Heart left ventricle (tissue), 16 donors: ENCODE measurements at regions not wholly inside any gene's neighbourhood (a gene's known extent, or its start where the extent isn't known, plus 50 kb on each side); places are given as distances from the start of the nearest gene placed in this dataset.

Experiments used
- ATAC-seq, 4 donors: fragments of 200-7000 bp; cut with Tn5 transposase; one replicate each; pipeline ENCODE4 v1.9.1; 2020 to 2022; ENCODE audit warnings: moderate library complexity in 4 of 4, mild to moderate bottlenecking in 3 of 4, moderate number of reproducible peaks in 1 of 4
- DNase-seq, 5 donors: peaks; one replicate each; pipeline ENCODE4 v3.0.0-alpha.2; 2020
- H3K27ac ChIP-seq, 12 donors: fragments of 200-600 bp; sonication (generic) in 4 of 12; one replicate each; pipeline versions ENCODE4 v1.5.0 to v1.8.0; 2016 to 2022; ENCODE audit warnings: mild to moderate bottlenecking in 2 of 12
- H3K27me3 ChIP-seq, 9 donors: fragments of 200-600 bp; sonication (generic) in 2 of 9; one replicate each; pipeline versions ENCODE4 v1.5.1 to v1.8.0; 2016 to 2022; ENCODE audit warnings: mild to moderate bottlenecking in 3 of 9
- H3K36me3 ChIP-seq, 9 donors: fragments of 200-600 bp; sonication (generic) in 2 of 9; one replicate each; pipeline versions ENCODE4 v1.5.0 to v1.8.0; 2018 to 2022; ENCODE audit warnings: mild to moderate bottlenecking in 2 of 9
- H3K4me1 ChIP-seq, 12 donors: fragments of 200-600 bp; sonication (generic) in 4 of 12; one replicate each; pipeline versions ENCODE4 v1.5.0 to v1.8.0; 2016 to 2022; ENCODE audit warnings: mild to moderate bottlenecking in 3 of 12
- H3K4me3 ChIP-seq, 12 donors: fragments of 200-600 bp; sonication (generic) in 4 of 12; one replicate each; pipeline versions ENCODE4 v1.5.0 to v1.8.0; 2017 to 2022; ENCODE audit warnings: mild to moderate bottlenecking in 9 of 12, moderate library complexity in 4 of 12
- H3K9me3 ChIP-seq, 12 donors: fragments of 200-600 bp; sonication (generic) in 4 of 12; one replicate each; pipeline versions ENCODE4 v1.5.0 to v1.8.0; 2016 to 2022; ENCODE audit warnings: mild to moderate bottlenecking in 1 of 12
- CTCF ChIP-seq, 12 donors: fragments of 200-600 bp; sonication (generic) in 4 of 12; IDR thresholded peaks; one replicate each; pipeline versions ENCODE4 v1.5.0 to v1.8.0; 2018 to 2022; ENCODE audit warnings: antibody characterized with exemption in 12 of 12, mild to moderate bottlenecking in 5 of 12
- POLR2A ChIP-seq, 2 donors: fragments of 450-650 bp; IDR thresholded peaks; one replicate each; pipeline ENCODE4 v1.6.1; 2017; ENCODE audit warnings: antibody characterized with exemption in 2 of 2, mild to moderate bottlenecking in 2 of 2, moderate library complexity in 2 of 2
- WGBS, 4 donors: extraction: QIAGEN DNeasy Blood & Tissue Kit in 2 of 4; methylation state at CpG; one replicate each; pipeline versions ENCODE4 v1.1.5 to v1.1.7; 2013 to 2018; 5-methylcytosine and 5-hydroxymethylcytosine counted together
- intact Hi-C, 10 donors: fragments of 100-400 bp; cut with DNase I; formaldehyde crosslinking; loops; one replicate each; pipeline versions ENCODE4 v1.11.1 to v1.14.2; 2022
- donor health status: ischemic (EF 13 %, LVEDD 7.1; RV severe dilation, severe dysfunction).
- donor health status: healthy with polysubstance abuse.
- donor health status: DM: no; HTN: yes; CAD: no.
- donor health status: DM: no; HTN: no; CAD: no.
- donor health status: ischemic (EF 25% LVEDD 6.9; RV normal size, moderate dysfunction).
- donor health status: ischemic (EF 25% LVEDD 5.7; RV mildly dilated, moderate dysfunction).
- donor health status: healthy.
- donor health status: DM: yes; HTN: yes; CAD: no.
- donor health status: ischemic (EF 35%, LVEDD 5.7; RV mildly dilated, moderate dysfunction).
- donor health status: nonischemic (EF 11% LVEDD 7.7; RV severe dilation, severe dysfunction).
- donor health status: DM: yes; HTN: yes; CAD: no.
- donor health status: PGD.
- donor health status: ischemic (EF 29% LVEDD 5.4; RV normal size, mild dysfunction).
- donor health status: nonischemic (EF 23%, LVEDD 6.1; RV moderate dilation, normal function).

- peaks cover 0 to 13% (median under 1%) of the 10 kb centered on the region in 9 donors for H3K27me3 ChIP-seq
- WGBS, 4 donors, result 74 to 81% (median 79%) methylated on average over 13 to 15 of the region's 15 CpGs
- DNase-seq, result no peak
- H3K9me3 ChIP-seq, result no peaks in the 10 kb centered on the region
- TF ChIP-seq POLR2A (IDR thresholded peaks at IDR 0.05) (no peak), CTCF (IDR thresholded peaks at IDR 0.05) (no peak)
- peaks cover 0 to 12% (median 8%) of the 10 kb centered on the region in 12 donors for H3K4me1 ChIP-seq
- H3K4me3 ChIP-seq, result no peak overlapping the region
- intact Hi-C loops, result loop anchor here in 4 of 10 donors (5.0 to 10.0 kb wide), 4 partner anchors 351 to 446 kb away; partner anchors contain the start of genes NOS2 (in 2 of the 4) and LYRM9 (in 1 of the 4)
- no peak overlapping the region for H3K27ac ChIP-seq
- H3K36me3 ChIP-seq, result no peaks in the 10 kb centered on the region
- no peak for ATAC-seq
Measured at GRCh38 chr17:28247671-28248555, 71.1 kb upstream of the TMEM97 start.

DNA sequence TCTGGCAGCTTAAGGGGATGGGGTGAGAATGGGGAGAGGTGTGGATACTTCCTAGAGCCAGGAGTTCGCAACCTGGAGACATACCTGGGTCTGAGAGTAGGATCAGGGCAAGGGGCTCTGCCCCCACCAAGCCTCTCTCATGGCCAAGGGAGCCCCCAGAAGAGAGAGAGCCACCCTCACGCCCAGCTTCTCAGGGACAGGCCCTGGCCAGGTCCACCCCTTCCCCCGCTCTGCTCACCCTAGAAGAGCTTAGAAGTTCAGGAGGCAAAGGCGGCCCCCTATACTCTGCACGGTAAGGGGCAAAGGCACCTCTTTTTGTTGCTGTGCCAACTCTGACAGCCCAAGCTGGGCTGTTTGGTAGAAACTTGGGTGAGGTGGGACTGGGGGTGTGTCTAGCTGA, 69.3 kb upstream of the TMEM97 start:
- H3K36me3 ChIP-seq, result no peaks in the 10 kb centered on the region
- no peak overlapping the region for H3K27ac ChIP-seq
- intact Hi-C loops, result loop anchor here in 8 of 10 donors (2.0 to 10.0 kb wide), 9 partner anchors 352 to 492 kb away; partner anchors contain the start of genes LYRM9 (in 4 of the 8) and NOS2 (in 4 of the 8)
- no peak for TF ChIP-seq POLR2A (IDR thresholded peaks at IDR 0.05)
- DNase-seq (no peak), ATAC-seq (no peak)
- peaks cover 0 to 12% (median 8%) of the 10 kb centered on the region in 12 donors for H3K4me1 ChIP-seq
- H3K27me3 ChIP-seq, result peaks cover 0 to 18% (median 8%) of the 10 kb centered on the region in 9 donors
- WGBS, 4 donors, result 78 to 89% (median 85%) methylated on average over 4 to 5 of the region's 5 CpGs
- H3K4me3 ChIP-seq, result no peak overlapping the region
- H3K9me3 ChIP-seq, result no peaks in the 10 kb centered on the region

DNA sequence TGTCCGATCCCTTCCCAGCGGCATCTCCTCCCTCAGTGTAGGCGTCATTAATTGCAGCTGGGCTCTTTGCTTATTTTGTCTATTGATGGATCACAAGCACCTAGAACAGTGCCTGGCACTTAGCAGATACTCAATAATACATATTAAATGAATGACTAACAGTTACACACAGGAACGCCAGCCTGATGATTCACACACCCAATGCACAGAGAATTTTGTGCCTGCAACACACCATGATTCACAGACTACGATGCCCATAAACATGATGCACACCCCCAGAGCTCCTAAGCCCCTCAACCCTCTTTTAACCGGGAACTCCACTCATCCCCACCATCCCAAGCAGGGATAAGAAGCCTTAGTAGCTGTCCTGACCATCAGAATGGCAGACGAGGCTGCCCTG, 66.6 kb upstream of the TMEM97 start:
- H3K27me3 ChIP-seq, result peaks cover 0 to 28% (median 12%) of the 10 kb centered on the region in 9 donors
- intact Hi-C loops, result loop anchor here in 5 of 10 donors (5.0 to 10.0 kb wide), 6 partner anchors 358 to 495 kb away; partner anchors contain the start of genes LYRM9 (in 2 of the 5) and NOS2 (in 2 of the 5)
- 88 to 92% (median 88%) methylated on average over 7 of the region's 7 CpGs for WGBS, 4 donors

GRCh38 chr17:28253663-28254062, 65.3 kb upstream of the TMEM97 start:
- Histone ChIP-seq H3K27ac (no peak overlapping the region), H3K4me3 (no peak overlapping the region), H3K4me1 (peaks cover 0 to 12% (median 8%) of the 10 kb centered on the region in 12 donors), H3K9me3 (no peaks in the 10 kb centered on the region), H3K27me3 (peaks cover 0 to 28% (median 12%) of the 10 kb centered on the region in 9 donors), H3K36me3 (no peaks in the 10 kb centered on the region)
- intact Hi-C loops, result loop anchor here in 5 of 10 donors (5.0 to 10.0 kb wide), 6 partner anchors 359 to 496 kb away; partner anchors contain the start of genes LYRM9 (in 2 of the 5) and NOS2 (in 2 of the 5)
- DNase-seq (no peak), ATAC-seq (no peak)
- WGBS, 4 donors, result 86 to 94% (median 91%) methylated on average over 6 of the region's 6 CpGs
- no peak for TF ChIP-seq CTCF (IDR thresholded peaks at IDR 0.05)
- TF ChIP-seq POLR2A (IDR thresholded peaks at IDR 0.05), result no peak

More for the DNA sequence above, 66.6 kb upstream of the TMEM97 start:
- no peak for TF ChIP-seq POLR2A (IDR thresholded peaks at IDR 0.05)
- Histone ChIP-seq H3K9me3 (no peaks in the 10 kb centered on the region), H3K4me1 (peaks cover 0 to 12% (median 8%) of the 10 kb centered on the region in 12 donors), H3K27ac (no peak overlapping the region), H3K4me3 (no peak overlapping the region), H3K36me3 (no peaks in the 10 kb centered on the region)
- no peak for ATAC-seq
- no peak for DNase-seq

DNA sequence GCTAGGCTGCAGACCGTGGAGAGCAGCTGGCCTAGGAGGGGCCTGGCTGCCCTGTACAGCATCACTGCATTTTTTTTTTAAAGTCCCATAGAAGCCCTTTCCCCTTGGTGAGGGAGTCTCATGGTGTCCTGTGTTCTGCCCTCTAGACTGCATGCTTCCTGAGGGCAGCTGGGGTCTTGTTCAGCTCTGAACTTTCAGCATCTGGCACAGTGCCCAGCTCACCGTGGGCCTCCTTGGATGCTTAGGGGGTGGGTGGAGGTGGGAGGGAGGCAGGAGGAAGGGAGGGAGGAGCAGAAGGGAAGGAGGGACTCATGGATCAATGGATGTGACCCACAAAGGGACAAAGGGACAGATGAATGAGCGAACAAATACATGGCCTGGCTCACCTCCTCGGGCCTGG, 63.4 kb upstream of the TMEM97 start:
- TF ChIP-seq POLR2A (IDR thresholded peaks at IDR 0.05) (no peak), CTCF (IDR thresholded peaks at IDR 0.05) (no peak)
- Histone ChIP-seq H3K4me1 (peaks cover 0 to 12% (median 8%) of the 10 kb centered on the region in 12 donors), H3K36me3 (no peaks in the 10 kb centered on the region), H3K27ac (no peak overlapping the region), H3K27me3 (peaks cover 0 to 28% (median 12%) of the 10 kb centered on the region in 9 donors), H3K9me3 (no peaks in the 10 kb centered on the region), H3K4me3 (no peak overlapping the region)
- intact Hi-C loops, result loop anchor here in 3 of 10 donors (10.0 kb wide), 3 partner anchors 361 to 451 kb away; partner anchors contain the start of genes NOS2 (in 2 of the 3) and LYRM9 (in 1 of the 3)
- DNase-seq (no peak), ATAC-seq (no peak)
- 67 to 80% (median 74%) methylated on average over 3 to 4 of the region's 4 CpGs for WGBS, 4 donors
